Heart left ventricle (tissue), 16 donors: ENCODE measurements at regions not wholly inside any gene's neighbourhood (a gene's known extent, or its start where the extent isn't known, plus 50 kb on each side); places are given as distances from the start of the nearest gene placed in this dataset.
A peak's percentile ranks its signal among the peaks of the same experiment; 100 is the strongest.

ENCODE experiments used
- ATAC-seq, 4 donors: fragments of 200-7000 bp; cut with Tn5 transposase; one replicate each; pipeline ENCODE4 v1.9.1; 2020 to 2022; ENCODE audit warnings: moderate library complexity in 4 of 4, mild to moderate bottlenecking in 3 of 4, moderate number of reproducible peaks in 1 of 4
- DNase-seq, 5 donors: peaks; one replicate each; pipeline ENCODE4 v3.0.0-alpha.2; 2020
- H3K27ac ChIP-seq, 12 donors: fragments of 200-600 bp; sonication (generic) in 4 of 12; one replicate each; pipeline versions ENCODE4 v1.5.0 to v1.8.0; 2016 to 2022; ENCODE audit warnings: mild to moderate bottlenecking in 2 of 12
- H3K27me3 ChIP-seq, 9 donors: fragments of 200-600 bp; sonication (generic) in 2 of 9; one replicate each; pipeline versions ENCODE4 v1.5.1 to v1.8.0; 2016 to 2022; ENCODE audit warnings: mild to moderate bottlenecking in 3 of 9
- H3K36me3 ChIP-seq, 9 donors: fragments of 200-600 bp; sonication (generic) in 2 of 9; one replicate each; pipeline versions ENCODE4 v1.5.0 to v1.8.0; 2018 to 2022; ENCODE audit warnings: mild to moderate bottlenecking in 2 of 9
- H3K4me1 ChIP-seq, 12 donors: fragments of 200-600 bp; sonication (generic) in 4 of 12; one replicate each; pipeline versions ENCODE4 v1.5.0 to v1.8.0; 2016 to 2022; ENCODE audit warnings: mild to moderate bottlenecking in 3 of 12
- H3K4me3 ChIP-seq, 12 donors: fragments of 200-600 bp; sonication (generic) in 4 of 12; one replicate each; pipeline versions ENCODE4 v1.5.0 to v1.8.0; 2017 to 2022; ENCODE audit warnings: mild to moderate bottlenecking in 9 of 12, moderate library complexity in 4 of 12
- H3K9me3 ChIP-seq, 12 donors: fragments of 200-600 bp; sonication (generic) in 4 of 12; one replicate each; pipeline versions ENCODE4 v1.5.0 to v1.8.0; 2016 to 2022; ENCODE audit warnings: mild to moderate bottlenecking in 1 of 12
- CTCF ChIP-seq, 12 donors: fragments of 200-600 bp; sonication (generic) in 4 of 12; IDR thresholded peaks; one replicate each; pipeline versions ENCODE4 v1.5.0 to v1.8.0; 2018 to 2022; ENCODE audit warnings: antibody characterized with exemption in 12 of 12, mild to moderate bottlenecking in 5 of 12
- POLR2A ChIP-seq, 2 donors: fragments of 450-650 bp; IDR thresholded peaks; one replicate each; pipeline ENCODE4 v1.6.1; 2017; ENCODE audit warnings: antibody characterized with exemption in 2 of 2, mild to moderate bottlenecking in 2 of 2, moderate library complexity in 2 of 2
- WGBS, 4 donors: extraction: QIAGEN DNeasy Blood & Tissue Kit in 2 of 4; methylation state at CpG; one replicate each; pipeline versions ENCODE4 v1.1.5 to v1.1.7; 2013 to 2018; 5-methylcytosine and 5-hydroxymethylcytosine counted together
- intact Hi-C, 10 donors: fragments of 100-400 bp; cut with DNase I; formaldehyde crosslinking; loops; one replicate each; pipeline versions ENCODE4 v1.11.1 to v1.14.2; 2022
- donor health status: ischemic (EF 13 %, LVEDD 7.1; RV severe dilation, severe dysfunction).
- donor health status: healthy with polysubstance abuse.
- donor health status: DM: no; HTN: yes; CAD: no.
- donor health status: DM: no; HTN: no; CAD: no.
- donor health status: ischemic (EF 25% LVEDD 6.9; RV normal size, moderate dysfunction).
- donor health status: ischemic (EF 25% LVEDD 5.7; RV mildly dilated, moderate dysfunction).
- donor health status: healthy.
- donor health status: DM: yes; HTN: yes; CAD: no.
- donor health status: ischemic (EF 35%, LVEDD 5.7; RV mildly dilated, moderate dysfunction).
- donor health status: nonischemic (EF 11% LVEDD 7.7; RV severe dilation, severe dysfunction).
- donor health status: DM: yes; HTN: yes; CAD: no.
- donor health status: PGD.
- donor health status: ischemic (EF 29% LVEDD 5.4; RV normal size, mild dysfunction).
- donor health status: nonischemic (EF 23%, LVEDD 6.1; RV moderate dilation, normal function).

- ATAC-seq: no peak
- 91 to 96% (median 94%) methylated on average over 3 of the region's 3 CpGs for WGBS, 4 donors
- no peak for TF ChIP-seq POLR2A (IDR thresholded peaks at IDR 0.05)
- TF ChIP-seq CTCF (IDR thresholded peaks at IDR 0.05): no peak
These were observed 98.3 kb downstream of the BACH1 start for GRCh38 chr21:29396951-29397455.

GRCh38 chr21:29403301-29403700, 104.6 kb downstream of the BACH1 start:
- no peak for TF ChIP-seq POLR2A (IDR thresholded peaks at IDR 0.05)
- no peak for TF ChIP-seq CTCF (IDR thresholded peaks at IDR 0.05)
- Histone ChIP-seq H3K9me3 (peaks cover 0 to 24% (median 0%) of the 10 kb centered on the region in 12 donors), H3K4me1 (no peaks in the 10 kb centered on the region), H3K36me3 (no peaks in the 10 kb centered on the region), H3K27me3 (no peaks in the 10 kb centered on the region), H3K4me3 (no peak overlapping the region), H3K27ac (no peak overlapping the region)
- intact Hi-C loops: no loop called here
- DNase-seq (no peak), ATAC-seq (no peak)

More at GRCh38 chr21:29396951-29397455, 98.3 kb downstream of the BACH1 start:
- H3K4me1 ChIP-seq: no peaks in the 10 kb centered on the region
- peaks cover 0 to 20% (median 0%) of the 10 kb centered on the region in 12 donors for H3K9me3 ChIP-seq
- no peak overlapping the region for H3K27ac ChIP-seq
- no peak for DNase-seq
- no peak overlapping the region for H3K4me3 ChIP-seq
- no peaks in the 10 kb centered on the region for H3K27me3 ChIP-seq
- intact Hi-C loops: no loop called here
- no peaks in the 10 kb centered on the region for H3K36me3 ChIP-seq

DNA sequence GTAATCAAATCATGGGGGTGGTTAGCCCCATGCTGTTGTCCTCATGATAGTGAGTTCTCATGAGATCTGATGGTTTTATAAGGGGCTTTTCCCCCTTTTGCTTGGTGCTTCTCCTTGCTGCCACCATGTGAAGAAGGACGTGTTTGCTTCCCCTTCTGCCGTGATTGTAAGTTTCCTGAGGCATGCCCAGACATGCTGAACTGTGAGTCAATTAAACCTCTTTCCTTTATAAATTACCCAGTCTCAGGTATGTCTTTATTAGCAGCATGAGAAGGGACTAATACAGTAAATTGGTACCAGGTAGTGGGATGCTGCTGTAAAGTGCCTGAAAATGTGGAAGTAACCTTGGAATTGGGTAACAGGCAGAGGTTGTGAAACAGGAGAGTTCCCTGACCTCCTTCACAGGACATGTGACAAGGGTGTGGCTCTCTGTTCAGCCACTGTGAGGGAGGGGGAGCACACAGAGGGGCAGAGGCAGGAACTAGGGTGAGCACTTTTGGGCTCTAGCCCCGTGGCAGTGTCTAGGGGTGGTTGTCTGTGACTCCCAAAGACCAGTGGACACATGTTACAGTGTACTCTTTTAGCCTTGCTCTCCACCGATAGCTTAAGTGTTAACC, 105.3 kb downstream of the BACH1 start:
- WGBS, 4 donors: 92 to 94% (median 94%) methylated on average over 3 to 4 of the region's 4 CpGs
- Histone ChIP-seq H3K9me3 (peaks cover 0 to 20% (median 0%) of the 10 kb centered on the region in 12 donors), H3K36me3 (no peaks in the 10 kb centered on the region), H3K27ac (no peak overlapping the region), H3K27me3 (no peaks in the 10 kb centered on the region), H3K4me1 (no peaks in the 10 kb centered on the region), H3K4me3 (no peak overlapping the region)
- intact Hi-C loops: no loop called here
- peak in 3 of 4 donors; percentile 28 to 69 (median 32) for ATAC-seq
- peak in 2 of 5 donors; percentile 22 to 23 for DNase-seq
- no peak for TF ChIP-seq POLR2A (IDR thresholded peaks at IDR 0.05)
- TF ChIP-seq CTCF (IDR thresholded peaks at IDR 0.05): no peak

DNA sequence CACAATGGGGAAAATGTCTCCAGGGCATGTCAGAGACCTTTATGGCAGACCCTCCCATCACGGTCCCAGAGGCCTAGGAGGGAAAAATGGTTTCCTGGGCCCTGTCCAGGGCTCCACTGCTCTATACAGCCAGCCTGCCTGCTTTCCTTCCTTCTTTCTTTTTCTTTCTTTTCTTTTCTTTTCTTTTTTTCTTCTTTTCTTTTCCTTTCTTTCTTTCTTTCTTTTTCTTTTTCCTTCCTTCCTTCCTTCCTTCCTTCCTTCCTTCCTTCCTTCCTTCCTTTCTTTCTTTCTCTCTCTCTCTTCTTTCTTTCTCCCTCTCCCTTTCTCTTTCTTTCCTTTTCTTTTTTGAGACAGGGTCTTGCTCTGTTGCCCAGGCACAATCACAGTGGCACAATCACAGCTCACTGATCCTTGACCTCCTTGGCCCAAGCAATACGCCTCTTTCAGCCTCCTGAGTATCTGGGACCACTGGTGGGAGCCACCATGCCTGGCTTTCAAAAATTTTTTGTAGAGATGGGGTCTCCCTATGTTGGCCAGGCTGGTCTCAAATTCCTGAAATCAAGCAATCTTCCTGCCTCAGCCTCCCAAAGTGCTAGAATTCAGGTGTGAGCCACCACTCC, 106.9 kb downstream of the BACH1 start:
- WGBS, 4 donors: 94 to 98% (median 96%) methylated on average over 2 of the region's 2 CpGs
- Histone ChIP-seq H3K9me3 (peaks cover 0 to 10% (median 0%) of the 10 kb centered on the region in 12 donors), H3K4me3 (no peak overlapping the region), H3K27ac (no peak overlapping the region), H3K27me3 (no peaks in the 10 kb centered on the region), H3K36me3 (no peaks in the 10 kb centered on the region), H3K4me1 (no peaks in the 10 kb centered on the region)
- TF ChIP-seq CTCF (IDR thresholded peaks at IDR 0.05) (no peak), POLR2A (IDR thresholded peaks at IDR 0.05) (no peak)
- DNase-seq (no peak), ATAC-seq (no peak)
- intact Hi-C loops: no loop called here
